H9 (cell line): ENCODE measurements at regions not wholly inside any gene's neighbourhood (a gene's known extent, or its start where the extent isn't known, plus 50 kb on each side); places are given as distances from the start of the nearest gene placed in this dataset.

ENCODE experiments used
- DNase-seq: peaks from one replicate; pipeline ENCODE4 v3.0.0-alpha.2; 2017
- H2AFZ ChIP-seq: one replicate; pipeline ENCODE4 v1.6.1; 2013; ENCODE audit warnings: mild to moderate bottlenecking, low read length, control low read depth, moderate library complexity
- H2AK5ac ChIP-seq: 2 replicates; pipeline ENCODE4 v1.6.1; 2013; ENCODE audit warnings: low read length, control low read depth, mixed read lengths; ENCODE audit not compliant: insufficient read length
- H2BK120ac ChIP-seq: one replicate; pipeline ENCODE4 v1.6.1; 2013; ENCODE audit warnings: low read depth, mild to moderate bottlenecking, low read length, control low read depth, inconsistent platforms; ENCODE audit not compliant: poor library complexity, severe bottlenecking
- H2BK12ac ChIP-seq: 2 replicates; pipeline ENCODE4 v1.6.1; 2013; ENCODE audit warnings: low read length, control low read depth, mixed read lengths, low read depth; ENCODE audit not compliant: insufficient read length
- H2BK15ac ChIP-seq: 2 replicates; pipeline ENCODE4 v1.6.1; 2013; ENCODE audit warnings: low read depth, low read length, control low read depth
- H2BK20ac ChIP-seq: one replicate; pipeline ENCODE4 v1.6.1; 2013; ENCODE audit warnings: low read depth, mild to moderate bottlenecking, low read length, control low read depth, inconsistent platforms; ENCODE audit not compliant: poor library complexity, severe bottlenecking
- H2BK5ac ChIP-seq: 2 replicates; pipeline ENCODE4 v1.6.1; 2013; ENCODE audit warnings: low read length, control low read depth, mixed read lengths; ENCODE audit not compliant: insufficient read length
- H3K14ac ChIP-seq: 2 replicates; pipeline ENCODE4 v1.6.1; 2013; ENCODE audit warnings: low read length, control low read depth; ENCODE audit not compliant: insufficient read depth
- H3K18ac ChIP-seq: 2 replicates; pipeline ENCODE4 v1.6.1; 2013; ENCODE audit warnings: low read depth, mild to moderate bottlenecking, mixed read lengths, low read length, control low read depth; ENCODE audit not compliant: insufficient read length
- H3K23ac ChIP-seq: 2 replicates; pipeline ENCODE4 v1.6.1; 2013; ENCODE audit warnings: low read length, control low read depth, mixed read lengths, low read depth; ENCODE audit not compliant: insufficient read length
- H3K23me2 ChIP-seq: 2 replicates; pipeline ENCODE4 v1.6.1; 2013; ENCODE audit warnings: low read depth, mild to moderate bottlenecking, mixed read lengths, low read length, control low read depth; ENCODE audit not compliant: insufficient read length, poor library complexity, severe bottlenecking
- H3K27ac ChIP-seq: 2 replicates; pipeline ENCODE4 v1.5.1; 2013; ENCODE audit warnings: low read length, control low read depth, mixed read lengths, low read depth; ENCODE audit not compliant: insufficient read length
- H3K27me3 ChIP-seq: 2 replicates; pipeline ENCODE4 v1.6.1; 2013; ENCODE audit warnings: low read length, control low read depth, inconsistent platforms; ENCODE audit not compliant: insufficient read depth
- H3K4ac ChIP-seq: 2 replicates; pipeline ENCODE4 v1.6.1; 2013; ENCODE audit warnings: low read depth, mild to moderate bottlenecking, control low read depth, inconsistent platforms, low read length, moderate library complexity
- H3K4me1 ChIP-seq: 2 replicates; pipeline ENCODE4 v1.6.1; 2013; ENCODE audit warnings: low read length, control low read depth, inconsistent platforms; ENCODE audit not compliant: insufficient read depth
- H3K4me2 ChIP-seq: 2 replicates; pipeline ENCODE4 v1.6.1; 2013; ENCODE audit warnings: low read length, control low read depth, mixed read lengths; ENCODE audit not compliant: insufficient read length, insufficient read depth
- H3K56ac ChIP-seq: 2 replicates; pipeline ENCODE4 v1.6.1; 2013; ENCODE audit warnings: low read depth, mild to moderate bottlenecking, mixed read lengths, low read length, control low read depth; ENCODE audit not compliant: insufficient read length
- H3K79me1 ChIP-seq: 2 replicates; pipeline ENCODE4 v1.6.1; 2013; ENCODE audit warnings: low read depth, mild to moderate bottlenecking, moderate library complexity, low read length, control low read depth, inconsistent platforms; ENCODE audit not compliant: insufficient read depth, poor library complexity, severe bottlenecking
- H3K79me2 ChIP-seq: 2 replicates; pipeline ENCODE4 v1.6.1; 2013; ENCODE audit warnings: low read length, control low read depth, inconsistent platforms; ENCODE audit not compliant: insufficient read depth
- H3K9ac ChIP-seq: 2 replicates; pipeline ENCODE4 v1.6.1; 2013; ENCODE audit warnings: low read length, control low read depth, mixed read lengths; ENCODE audit not compliant: insufficient read length; ENCODE audit errors: extremely low read depth
- H3K9me3 ChIP-seq: one replicate; pipeline ENCODE4 v1.6.1; 2013; ENCODE audit warnings: low read depth, low read length, inconsistent platforms; ENCODE audit not compliant: control insufficient read depth
- H3T11ph ChIP-seq: one replicate; pipeline ENCODE4 v1.6.1; 2013; ENCODE audit warnings: mild to moderate bottlenecking, low read length, control low read depth, inconsistent platforms
- H4K20me1 ChIP-seq: one replicate; pipeline ENCODE4 v1.6.1; 2013; ENCODE audit not compliant: control insufficient read depth, insufficient read length, insufficient read depth
- H4K5ac ChIP-seq: 2 replicates; pipeline ENCODE4 v1.6.1; 2013; ENCODE audit warnings: low read depth, mild to moderate bottlenecking, mixed read lengths, low read length, control low read depth; ENCODE audit not compliant: insufficient read length
- H4K8ac ChIP-seq: replicated peaks from 2 replicates; pipeline ENCODE4 v1.6.1; 2013; ENCODE audit warnings: low read length, control low read depth, mixed read lengths, low read depth; ENCODE audit not compliant: insufficient read length
- H4K91ac ChIP-seq: 2 replicates; pipeline ENCODE4 v1.6.1; 2013; ENCODE audit warnings: low read depth, mild to moderate bottlenecking, moderate library complexity, mixed read lengths, low read length, control low read depth; ENCODE audit not compliant: insufficient read length
- H3K27ac Mint-ChIP-seq, 3 experiments: 2 replicates in 2 of 3; 3 replicates in 1 of 3; pipeline ENCODE4 v1.8.0; 2020 to 2021; ENCODE audit warnings: mixed read lengths in 3 of 3, mild to moderate bottlenecking in 1 of 3, moderate library complexity in 1 of 3
- H3K27me3 Mint-ChIP-seq: 2 replicates; pipeline ENCODE4 v1.8.0; 2021; ENCODE audit warnings: low read depth, mild to moderate bottlenecking, moderate library complexity, mixed read lengths
- H3K36me3 Mint-ChIP-seq, 3 experiments: 2 replicates in 2 of 3; 3 replicates in 1 of 3; pipeline ENCODE4 v1.8.0; 2020 to 2021; ENCODE audit warnings: low read depth in 3 of 3, mixed read lengths in 3 of 3; ENCODE audit not compliant: insufficient read depth in 1 of 3
- H3K4me1 Mint-ChIP-seq, 2 experiments: 2 replicates each; pipeline ENCODE4 v1.8.0; 2020; ENCODE audit warnings: mixed read lengths in 2 of 2
- H3K4me3 Mint-ChIP-seq, 2 experiments: 2 replicates in 1 of 2; 3 replicates in 1 of 2; pipeline ENCODE4 v1.8.0; 2020 to 2021; ENCODE audit warnings: mild to moderate bottlenecking in 2 of 2, mixed read lengths in 2 of 2, moderate library complexity in 1 of 2
- H3K9me3 Mint-ChIP-seq, 2 experiments: 2 replicates in 1 of 2; 3 replicates in 1 of 2; pipeline ENCODE4 v1.8.0; 2020; ENCODE audit warnings: mild to moderate bottlenecking in 2 of 2, mixed read lengths in 2 of 2, moderate library complexity in 1 of 2
- CTCF ChIP-seq: fragments of 200-600 bp; sonication (generic); conservative IDR thresholded peaks from 3 replicates; pipeline ENCODE4 v1.8.0; 2021; ENCODE audit warnings: antibody characterized with exemption, mild to moderate bottlenecking
- WGBS: extraction: QIAGEN DNeasy Blood & Tissue Kit; methylation state at CpG from one replicate; pipeline ENCODE4 v1.1.7; 2013; ENCODE audit warnings: missing lambda C conversion rate, low lambda C conversion rate, mixed read lengths; ENCODE audit not compliant: insufficient read length; ENCODE audit errors: extremely low coverage; 5-methylcytosine and 5-hydroxymethylcytosine counted together

- no peak overlapping the region for H3K56ac ChIP-seq
- no peak overlapping the region for H2AK5ac ChIP-seq
- no peak overlapping the region for H3K27ac ChIP-seq
- no peak overlapping the region for H3T11ph ChIP-seq
- TF ChIP-seq CTCF, result no peak
- H3K79me2 ChIP-seq, result no peaks in the 10 kb centered on the region
- no peak overlapping the region for H2BK5ac ChIP-seq
- H3K9me3 ChIP-seq, result no peaks in the 10 kb centered on the region
- Mint-ChIP-seq H3K4me1 (no peaks in the 10 kb centered on the region), H3K27me3 (peaks cover 2% of the 10 kb centered on the region; the same call in 1 of the 2 replicates), H3K9me3 (no peaks in the 10 kb centered on the region), H3K27ac (no peak overlapping the region), H3K4me3 (no peak overlapping the region), H3K36me3 (no peaks in the 10 kb centered on the region)
- H3K18ac ChIP-seq, result no peak overlapping the region
- H3K23ac ChIP-seq, result no peak overlapping the region
- H2AFZ ChIP-seq, result no peak overlapping the region
- no CpG with 5 or more reads among the region's 1 CpG for WGBS
- H3K27me3 ChIP-seq, result no peaks in the 10 kb centered on the region
- no peak overlapping the region for H4K5ac ChIP-seq
- no peaks in the 10 kb centered on the region for H3K4me1 ChIP-seq
- no peak overlapping the region for H4K91ac ChIP-seq
- H3K4me2 ChIP-seq, result no peak overlapping the region
- H3K79me1 ChIP-seq, result no peaks in the 10 kb centered on the region
- H2BK12ac ChIP-seq, result no peak overlapping the region
- no peaks in the 10 kb centered on the region for H4K20me1 ChIP-seq
- no peak overlapping the region for H2BK15ac ChIP-seq
- no peak overlapping the region for H3K4ac ChIP-seq
- no peak overlapping the region for H3K9ac ChIP-seq
- DNase-seq, result no peak
- H2BK120ac ChIP-seq, result no peak overlapping the region
- H3K23me2 ChIP-seq, result no peaks in the 10 kb centered on the region
- no peak overlapping the region for H2BK20ac ChIP-seq
- H4K8ac ChIP-seq, result no peak overlapping the region
- no peak overlapping the region for H3K14ac ChIP-seq
Observed at GRCh38 chr1:98032958-98033357, 112.1 kb upstream of the DPYD start.
